Nephron progenitor cell (in vitro differentiated cells): ENCODE measurements at regions not wholly inside any gene's neighbourhood (a gene's known extent, or its start where the extent isn't known, plus 50 kb on each side); places are given as distances from the start of the nearest gene placed in this dataset.

Source experiments
- DNase-seq: peaks from one replicate; pipeline ENCODE4 v3.0.0; 2021
- H3K27ac Mint-ChIP-seq: 2 replicates; pipeline ENCODE4 v1.8.0; 2021; ENCODE audit warnings: mild to moderate bottlenecking, moderate library complexity, mixed read lengths
- H3K27me3 Mint-ChIP-seq: 2 replicates; pipeline ENCODE4 v1.8.0; 2021; ENCODE audit warnings: mild to moderate bottlenecking, low read depth, mixed read lengths; ENCODE audit not compliant: poor library complexity
- H3K36me3 Mint-ChIP-seq: 2 replicates; pipeline ENCODE4 v1.8.0; 2021; ENCODE audit warnings: low read depth, mixed read lengths
- H3K4me1 Mint-ChIP-seq: 2 replicates; pipeline ENCODE4 v1.8.0; 2021; ENCODE audit warnings: mixed read lengths
- H3K4me3 Mint-ChIP-seq: 2 replicates; pipeline ENCODE4 v1.8.0; 2021; ENCODE audit warnings: mild to moderate bottlenecking, moderate library complexity, mixed read lengths
- H3K9me3 Mint-ChIP-seq: 2 replicates; pipeline ENCODE4 v1.8.0; 2021; ENCODE audit warnings: mild to moderate bottlenecking, moderate library complexity, mixed read lengths
- TF ChIP-seq, protein P1 (sequence below): fragments of 200-600 bp; sonication (generic); IDR thresholded peaks from 2 replicates; pipeline ENCODE4 v1.5.0; 2021; ENCODE audit warnings: antibody characterized with exemption

DNA sequence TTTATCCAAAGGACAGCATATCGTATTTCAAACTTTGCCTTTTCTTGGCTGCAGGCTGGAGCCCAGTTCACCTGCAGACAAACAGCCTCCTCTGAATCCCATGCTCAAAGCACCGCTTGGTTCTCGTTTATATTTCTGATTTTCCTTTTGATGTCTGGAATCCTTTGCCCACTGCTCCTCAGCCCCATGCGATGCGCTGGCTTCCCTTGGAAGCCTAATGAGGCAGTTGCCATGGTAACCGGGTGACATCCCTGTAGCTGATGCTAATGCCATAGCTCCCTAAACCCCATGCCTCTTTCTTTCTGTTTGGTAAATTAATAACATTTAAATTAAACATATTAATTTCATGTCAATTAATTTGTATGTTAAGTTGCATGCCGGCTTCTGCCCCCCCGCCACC, 327.1 kb downstream of the PRDM2 start:
- H3K9me3 Mint-ChIP-seq, result peaks cover 18% of the 10 kb centered on the region
- no peak overlapping the region for H3K4me3 Mint-ChIP-seq
- TF ChIP-seq, protein P1, sequence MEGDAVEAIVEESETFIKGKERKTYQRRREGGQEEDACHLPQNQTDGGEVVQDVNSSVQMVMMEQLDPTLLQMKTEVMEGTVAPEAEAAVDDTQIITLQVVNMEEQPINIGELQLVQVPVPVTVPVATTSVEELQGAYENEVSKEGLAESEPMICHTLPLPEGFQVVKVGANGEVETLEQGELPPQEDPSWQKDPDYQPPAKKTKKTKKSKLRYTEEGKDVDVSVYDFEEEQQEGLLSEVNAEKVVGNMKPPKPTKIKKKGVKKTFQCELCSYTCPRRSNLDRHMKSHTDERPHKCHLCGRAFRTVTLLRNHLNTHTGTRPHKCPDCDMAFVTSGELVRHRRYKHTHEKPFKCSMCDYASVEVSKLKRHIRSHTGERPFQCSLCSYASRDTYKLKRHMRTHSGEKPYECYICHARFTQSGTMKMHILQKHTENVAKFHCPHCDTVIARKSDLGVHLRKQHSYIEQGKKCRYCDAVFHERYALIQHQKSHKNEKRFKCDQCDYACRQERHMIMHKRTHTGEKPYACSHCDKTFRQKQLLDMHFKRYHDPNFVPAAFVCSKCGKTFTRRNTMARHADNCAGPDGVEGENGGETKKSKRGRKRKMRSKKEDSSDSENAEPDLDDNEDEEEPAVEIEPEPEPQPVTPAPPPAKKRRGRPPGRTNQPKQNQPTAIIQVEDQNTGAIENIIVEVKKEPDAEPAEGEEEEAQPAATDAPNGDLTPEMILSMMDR, result no peak
- H3K27ac Mint-ChIP-seq, result no peak overlapping the region
- DNase-seq, result no peak
- H3K4me1 Mint-ChIP-seq, result no peaks in the 10 kb centered on the region
- peaks cover 29% of the 10 kb centered on the region for H3K27me3 Mint-ChIP-seq
- no peaks in the 10 kb centered on the region for H3K36me3 Mint-ChIP-seq

DNA sequence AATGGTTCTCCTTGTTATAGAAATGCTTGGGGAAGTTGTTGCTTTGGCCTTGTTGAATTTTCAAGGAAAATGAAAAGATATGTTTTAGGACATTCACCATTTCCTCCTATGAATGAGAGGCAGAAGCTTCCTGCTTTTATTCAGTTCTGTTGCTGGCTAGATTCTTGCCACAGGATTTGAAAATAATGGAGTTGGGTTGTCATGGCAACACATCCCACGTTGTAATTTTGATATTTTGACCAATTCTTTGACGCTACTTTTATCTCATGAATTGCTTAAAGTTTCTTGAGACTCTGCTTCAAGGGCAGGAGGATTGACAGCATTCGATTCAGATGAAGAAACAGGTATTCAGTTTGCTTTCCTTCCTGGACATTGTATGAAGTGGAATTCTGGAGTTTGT, 331.5 kb downstream of the PRDM2 start:
- Mint-ChIP-seq H3K36me3 (no peaks in the 10 kb centered on the region), H3K9me3 (peaks cover 46% of the 10 kb centered on the region), H3K27ac (no peak overlapping the region), H3K4me1 (no peaks in the 10 kb centered on the region), H3K27me3 (peaks cover 21% of the 10 kb centered on the region), H3K4me3 (no peak overlapping the region)
- TF ChIP-seq, protein P1, result no peak
- no peak for DNase-seq

- Mint-ChIP-seq H3K27ac (no peak overlapping the region), H3K36me3 (no peaks in the 10 kb centered on the region), H3K9me3 (peaks cover 42% of the 10 kb centered on the region), H3K27me3 (peaks cover 10% of the 10 kb centered on the region), H3K4me3 (no peak overlapping the region), H3K4me1 (no peaks in the 10 kb centered on the region)
- DNase-seq, result no peak
- TF ChIP-seq, protein P1, result no peak
These were observed 334.5 kb downstream of the PRDM2 start for GRCh38 chr1:14034506-14034905.

DNA sequence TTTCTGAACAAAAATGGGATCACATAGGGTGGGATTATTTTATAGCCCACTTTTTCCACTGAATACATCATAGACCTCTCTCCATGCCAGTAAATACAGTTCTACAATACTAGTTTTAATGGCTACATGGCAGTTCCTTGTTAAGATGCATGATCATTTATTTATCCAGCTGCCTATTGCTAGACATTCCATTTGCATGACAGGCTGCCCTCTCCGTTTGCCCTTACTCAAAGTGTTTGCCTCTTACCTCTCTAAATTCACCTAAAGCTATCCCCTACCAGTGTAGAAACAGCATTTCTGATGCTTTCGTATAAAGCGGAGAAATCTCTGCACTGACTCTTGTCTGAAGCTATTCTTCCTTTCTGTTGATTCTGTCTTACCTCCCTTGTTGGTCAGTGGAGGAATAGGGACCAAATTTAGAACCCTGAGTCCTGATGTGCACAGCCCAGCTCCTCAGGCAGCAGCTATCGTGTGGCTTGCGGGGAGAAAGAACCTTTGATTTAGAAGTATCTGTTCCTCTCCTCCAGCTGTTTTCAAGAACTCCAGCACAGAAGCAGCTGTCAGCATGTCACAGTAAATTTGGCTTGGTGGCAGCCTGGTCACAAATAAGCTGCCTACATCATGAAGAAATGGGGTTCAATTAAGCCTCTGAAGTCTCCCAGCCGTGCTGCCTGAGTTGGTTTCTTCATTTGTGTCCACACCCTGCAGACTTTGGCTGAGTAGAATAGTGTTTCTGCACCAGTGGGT, 337.3 kb downstream of the PRDM2 start:
- Mint-ChIP-seq H3K9me3 (peaks cover 47% of the 10 kb centered on the region), H3K27me3 (peaks cover 17% of the 10 kb centered on the region), H3K36me3 (peaks cover 8% of the 10 kb centered on the region), H3K27ac (no peak overlapping the region), H3K4me1 (no peaks in the 10 kb centered on the region), H3K4me3 (no peak overlapping the region)
- DNase-seq, result no peak
- TF ChIP-seq, protein P1, result no peak

DNA sequence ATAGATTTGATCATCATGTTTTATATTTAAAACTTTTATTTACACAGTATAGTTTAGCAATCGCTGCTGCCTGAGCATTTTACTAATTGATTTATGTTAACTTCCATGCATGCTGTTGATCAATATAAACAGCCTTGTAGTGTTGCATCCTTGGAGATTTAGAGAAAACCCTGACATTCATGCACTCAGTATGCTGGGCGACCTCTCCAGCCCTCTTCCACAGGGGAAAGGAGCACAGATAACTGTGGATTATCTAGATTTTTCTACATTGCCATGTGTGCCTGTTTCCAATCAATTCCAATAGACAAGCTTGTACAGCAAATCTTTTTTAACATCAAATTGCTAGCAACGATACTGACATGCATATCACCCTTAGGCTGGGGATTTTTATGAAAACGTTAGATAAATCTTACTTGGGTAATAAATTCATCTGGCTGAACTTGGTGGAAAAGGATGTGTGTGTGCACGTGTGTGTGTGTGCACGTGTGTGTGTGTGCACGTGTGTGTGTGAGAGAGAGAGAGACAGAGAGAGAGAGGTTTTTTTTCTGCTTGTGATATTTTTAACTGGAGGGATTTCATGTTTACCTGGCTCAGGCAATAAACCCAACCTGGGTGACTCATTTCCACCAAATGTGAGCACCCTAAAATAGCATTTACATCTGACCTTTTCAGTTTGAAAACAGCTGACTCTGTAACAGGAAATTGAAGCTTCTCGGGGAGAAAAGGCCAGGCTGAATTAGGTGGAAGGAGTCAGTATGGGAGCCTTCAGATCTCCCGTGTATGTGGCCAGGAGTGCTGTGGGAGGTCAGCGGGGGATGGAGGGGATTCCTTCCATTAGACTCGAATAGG, 339.8 kb downstream of the PRDM2 start:
- Mint-ChIP-seq H3K27ac (no peak overlapping the region), H3K36me3 (peaks cover 8% of the 10 kb centered on the region), H3K27me3 (peaks cover 13% of the 10 kb centered on the region), H3K4me1 (no peaks in the 10 kb centered on the region), H3K9me3 (peaks cover 37% of the 10 kb centered on the region), H3K4me3 (no peak overlapping the region)
- TF ChIP-seq, protein P1, result no peak
- DNase-seq, result no peak
